Esophagus muscularis mucosa (tissue), 3 donors: ENCODE measurements at regions not wholly inside any gene's neighbourhood (a gene's known extent, or its start where the extent isn't known, plus 50 kb on each side); places are given as distances from the start of the nearest gene placed in this dataset.

Experiments used
- CTCF ChIP-seq, 3 experiments: fragments of 200-600 bp in 2 of 3; fragments of 450-650 bp in 1 of 3; sonication (generic) in 2 of 3; IDR thresholded peaks; one replicate each; pipeline ENCODE4 v1.5.1; 2017 to 2019; ENCODE audit warnings: antibody characterized with exemption in 3 of 3, mild to moderate bottlenecking in 2 of 3, moderate library complexity in 1 of 3
- POLR2A ChIP-seq: fragments of 450-650 bp; IDR thresholded peaks from one replicate; pipeline ENCODE4 v1.6.1; 2017; ENCODE audit warnings: antibody characterized with exemption, moderate library complexity, mild to moderate bottlenecking, low read depth
- POLR2AphosphoS5 ChIP-seq, 2 donors: sonication (generic); formaldehyde crosslinking; IDR thresholded peaks; one replicate each; pipeline ENCODE4 v1.6.1; 2017; ENCODE audit warnings: antibody characterized with exemption in 2 of 2

GRCh38 chr6:15853259-15853658 is 190.4 kb upstream of the DTNBP1 start:
- TF ChIP-seq POLR2AphosphoS5 (IDR thresholded peaks at IDR 0.05) (no peak), CTCF (IDR thresholded peaks at IDR 0.05) (no peak), POLR2A (no peak)
